ENCODE measurements at regions not wholly inside any gene's neighbourhood (a gene's known extent, or its start where the extent isn't known, plus 50 kb on each side); places are given as distances from the start of the nearest gene placed in this dataset.

- DNase-seq (ENCODE audit: low read depth), result no peak
Observed at GRCh38 chr9:73446306-73446705, 294.6 kb downstream of the ANXA1 start.

GRCh38 chr9:73451003-73451402 lies 299.3 kb downstream of the ANXA1 start:
- DNase-seq (ENCODE audit: low read depth), result no peak

GRCh38 chr9:73459817-73460216 lies 308.2 kb downstream of the ANXA1 start:
- no peak for DNase-seq (ENCODE audit: low read depth)

- DNase-seq (ENCODE audit: low read depth), result no peak
Observed at GRCh38 chr9:73468716-73469115, 317.1 kb downstream of the ANXA1 start.

- no peak for DNase-seq (ENCODE audit: low read depth)
Observed at GRCh38 chr9:73470766-73471165, 319.1 kb downstream of the ANXA1 start.

- DNase-seq (ENCODE audit: low read depth), result no peak
Observed at GRCh38 chr9:73474002-73474600, 322.4 kb downstream of the ANXA1 start.

- no peak for DNase-seq (ENCODE audit: low read depth)
Observed at GRCh38 chr9:73474625-73475024, 323.0 kb downstream of the ANXA1 start.

GRCh38 chr9:73494894-73495293 lies 343.2 kb downstream of the ANXA1 start:
- no peak for DNase-seq (ENCODE audit: low read depth)

GRCh38 chr9:73497796-73498195 lies 346.1 kb downstream of the ANXA1 start:
- DNase-seq (ENCODE audit: low read depth), result no peak

GRCh38 chr9:73515216-73515615 lies 363.6 kb downstream of the ANXA1 start:
- no peak for DNase-seq (ENCODE audit: low read depth)

GRCh38 chr9:73523391-73523790 lies 371.7 kb downstream of the ANXA1 start:
- no peak for DNase-seq (ENCODE audit: low read depth)

- no peak for DNase-seq (ENCODE audit: low read depth)
Observed at GRCh38 chr9:73525350-73525749, 373.7 kb downstream of the ANXA1 start.

- DNase-seq (ENCODE audit: low read depth), result no peak
Observed at GRCh38 chr9:73527521-73527920, 375.9 kb downstream of the ANXA1 start.

- DNase-seq (ENCODE audit: low read depth), result no peak
Observed at GRCh38 chr9:73528926-73529325, 377.3 kb downstream of the ANXA1 start.

- DNase-seq (ENCODE audit: low read depth), result no peak
Observed at GRCh38 chr9:73529666-73530065, 378.0 kb downstream of the ANXA1 start.

GRCh38 chr9:73531051-73531532 lies 379.4 kb downstream of the ANXA1 start:
- DNase-seq (ENCODE audit: low read depth), result no peak

GRCh38 chr9:73531658-73532057 lies 380.0 kb downstream of the ANXA1 start:
- DNase-seq (ENCODE audit: low read depth), result no peak

GRCh38 chr9:73532985-73533384 lies 381.3 kb downstream of the ANXA1 start:
- DNase-seq (ENCODE audit: low read depth), result no peak

GRCh38 chr9:73536403-73536802 lies 384.7 kb downstream of the ANXA1 start:
- no peak for DNase-seq (ENCODE audit: low read depth)

GRCh38 chr9:73537561-73537960 lies 385.9 kb downstream of the ANXA1 start:
- DNase-seq (ENCODE audit: low read depth), result no peak

- DNase-seq (ENCODE audit: low read depth), result no peak
Observed at GRCh38 chr9:73539881-73540390, 388.3 kb downstream of the ANXA1 start.

- no peak for DNase-seq (ENCODE audit: low read depth)
Observed at GRCh38 chr9:73541923-73542322, 390.3 kb downstream of the ANXA1 start.

- no peak for DNase-seq (ENCODE audit: low read depth)
Observed at GRCh38 chr9:73543727-73544126, 392.1 kb downstream of the ANXA1 start.

GRCh38 chr9:73548201-73548600 lies 396.5 kb downstream of the ANXA1 start:
- DNase-seq (ENCODE audit: low read depth), result no peak

All from myocyte (in vitro differentiated cells).